ENCODE measurements at regions not wholly inside any gene's neighbourhood (a gene's known extent, or its start where the extent isn't known, plus 50 kb on each side); places are given as distances from the start of the nearest gene placed in this dataset.

- Mint-ChIP-seq H3K9me3 (no peaks in the 10 kb centered on the region), H3K4me3 (no peak overlapping the region), H3K4me1 (no peaks in the 10 kb centered on the region), H3K27ac (ENCODE audit: unreplicated experiment) (no peak overlapping the region), H3K27me3 (ENCODE audit: low read depth) (no peaks in the 10 kb centered on the region), H3K36me3 (ENCODE audit: low read depth) (no peaks in the 10 kb centered on the region)
- no peak for DNase-seq (ENCODE audit: low read depth, low spot score)
- no peak for TF ChIP-seq CTCF (conservative IDR thresholded peaks at IDR 0.05)
Observed at GRCh38 chr9:99282406-99282805, 60.3 kb downstream of the SEC61B start.

DNA sequence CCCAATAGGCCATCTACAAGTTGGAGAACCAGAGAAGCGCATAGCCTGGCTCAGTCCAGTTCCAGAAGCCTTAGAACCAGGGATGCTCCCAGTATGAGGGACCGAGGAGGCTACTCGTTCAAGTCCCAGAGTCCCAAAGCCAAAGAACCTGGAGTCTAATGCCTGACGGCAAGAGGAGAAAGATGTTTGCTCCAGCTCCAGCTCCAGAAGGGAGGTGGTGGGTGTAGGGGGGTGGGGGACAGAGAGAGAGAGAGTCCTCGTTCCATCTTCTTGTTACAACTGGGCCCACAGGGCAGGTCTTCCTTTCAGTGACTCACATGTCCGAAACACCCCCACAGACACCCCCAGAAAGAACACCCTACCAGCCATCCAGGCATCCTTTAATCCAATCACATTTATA lies 63.9 kb downstream of the SEC61B start:
- Mint-ChIP-seq H3K36me3 (ENCODE audit: low read depth) (no peaks in the 10 kb centered on the region), H3K27ac (ENCODE audit: unreplicated experiment) (no peak overlapping the region), H3K27me3 (ENCODE audit: low read depth) (no peaks in the 10 kb centered on the region), H3K4me3 (no peak overlapping the region), H3K9me3 (no peaks in the 10 kb centered on the region), H3K4me1 (no peaks in the 10 kb centered on the region)
- TF ChIP-seq CTCF (conservative IDR thresholded peaks at IDR 0.05), result no peak
- DNase-seq (ENCODE audit: low read depth, low spot score), result no peak

- DNase-seq (ENCODE audit: low read depth, low spot score), result no peak
- no peak overlapping the region for H3K27ac Mint-ChIP-seq (ENCODE audit: unreplicated experiment)
- H3K4me3 Mint-ChIP-seq, result no peak overlapping the region
- no peak for TF ChIP-seq CTCF (conservative IDR thresholded peaks at IDR 0.05)
- H3K27me3 Mint-ChIP-seq (ENCODE audit: low read depth), result no peaks in the 10 kb centered on the region
- H3K9me3 Mint-ChIP-seq, result no peaks in the 10 kb centered on the region
- H3K4me1 Mint-ChIP-seq, result no peaks in the 10 kb centered on the region
- no peaks in the 10 kb centered on the region for H3K36me3 Mint-ChIP-seq (ENCODE audit: low read depth)
Observed at GRCh38 chr9:99286536-99286935, 64.5 kb downstream of the SEC61B start.

- Mint-ChIP-seq H3K27ac (ENCODE audit: unreplicated experiment) (no peak overlapping the region), H3K27me3 (ENCODE audit: low read depth) (no peaks in the 10 kb centered on the region), H3K36me3 (ENCODE audit: low read depth) (no peaks in the 10 kb centered on the region), H3K4me3 (no peak overlapping the region), H3K4me1 (no peaks in the 10 kb centered on the region), H3K9me3 (no peaks in the 10 kb centered on the region)
- TF ChIP-seq CTCF (conservative IDR thresholded peaks at IDR 0.05), result no peak
- no peak for DNase-seq (ENCODE audit: low read depth, low spot score)
Observed at GRCh38 chr9:99287641-99288040, 65.6 kb downstream of the SEC61B start.

GRCh38 chr9:99288830-99289229 lies 66.7 kb downstream of the SEC61B start:
- no peaks in the 10 kb centered on the region for H3K9me3 Mint-ChIP-seq
- no peaks in the 10 kb centered on the region for H3K4me1 Mint-ChIP-seq
- H3K27me3 Mint-ChIP-seq (ENCODE audit: low read depth), result no peaks in the 10 kb centered on the region
- H3K4me3 Mint-ChIP-seq, result no peak overlapping the region
- H3K36me3 Mint-ChIP-seq (ENCODE audit: low read depth), result no peaks in the 10 kb centered on the region
- no peak overlapping the region for H3K27ac Mint-ChIP-seq (ENCODE audit: unreplicated experiment)
- TF ChIP-seq CTCF (conservative IDR thresholded peaks at IDR 0.05), result no peak
- no peak for DNase-seq (ENCODE audit: low read depth, low spot score)

Measured in neural crest cell (in vitro differentiated cells).